Endothelial cell of umbilical vein (primary cell): ENCODE measurements at regions not wholly inside any gene's neighbourhood (a gene's known extent, or its start where the extent isn't known, plus 50 kb on each side); places are given as distances from the start of the nearest gene placed in this dataset.

Experiments used
- BruUV-seq: library from RNA; stranded (reverse); fragments of 400-500 nt; replicated peaks from 2 replicates; lab custom pipeline; 2021; lab: Mats Ljungman, UMichigan
- CTCF ChIA-PET: fragments of 300-600, 350-600 bp; sonication (Branson Sonifier 250); formaldehyde crosslinking; loops from one replicate; lab custom pipeline; 2021; ENCODE audit warnings: antibody characterized with exemption, inconsistent platforms; lab: Charles Lee
- POLR2A ChIA-PET: fragments of 300-600, 350-600 bp; sonication (Branson Sonifier 250); formaldehyde crosslinking; loops from one replicate; lab custom pipeline; 2021; ENCODE audit warnings: antibody characterized with exemption, inconsistent platforms; lab: Charles Lee
- DNase-seq: peaks from one replicate; pipeline ENCODE4 v3.0.0-alpha.2; 2011; ENCODE audit warnings: low read depth, low spot score
- FAIRE-seq: peaks from 2 replicates; lab custom pipeline; 2011; peaks lifted over from hg19 to GRCh38; lab: Jason Lieb, UNC
- H2AFZ ChIP-seq: 2 replicates; pipeline ENCODE4 v1.6.0; 2012; ENCODE audit warnings: low read depth, low read length, control low read depth, inconsistent platforms
- H3K27ac ChIP-seq: 2 replicates; pipeline ENCODE4 v1.5.1; 2011; ENCODE audit warnings: low read depth, mild to moderate bottlenecking, control low read depth, low read length, moderate library complexity; ENCODE audit not compliant: insufficient read depth
- H3K27me3 ChIP-seq, 2 experiments: 2 replicates each; pipeline versions ENCODE4 v1.6.0 to v1.6.1; 2011; ENCODE audit warnings: low read length in 2 of 2, mixed read lengths in 1 of 2; ENCODE audit not compliant: control insufficient read depth in 2 of 2, insufficient read depth in 2 of 2
- H3K36me3 ChIP-seq, 2 experiments: 2 replicates in 1 of 2; 3 replicates in 1 of 2; pipeline ENCODE4 v1.5.1; 2011; ENCODE audit warnings: low read length in 2 of 2, mild to moderate bottlenecking in 1 of 2, moderate library complexity in 1 of 2; ENCODE audit not compliant: control insufficient read depth in 2 of 2, insufficient read depth in 2 of 2; ENCODE audit errors: extremely low read depth in 1 of 2
- H3K4me1 ChIP-seq: 3 replicates; pipeline ENCODE4 v1.5.1; 2011; ENCODE audit warnings: mild to moderate bottlenecking, low read length; ENCODE audit not compliant: control insufficient read depth, insufficient read depth; ENCODE audit errors: extremely low read depth
- H3K4me2 ChIP-seq: 2 replicates; pipeline ENCODE4 v1.6.1; 2011; ENCODE audit warnings: low read length, control low read depth, mixed read lengths; ENCODE audit not compliant: insufficient read depth
- H3K4me3 ChIP-seq, 3 experiments: fragments of 200-600 bp in 1 of 3; sonication (generic), shearing (Covaris generic) in 1 of 3; replicated peaks in 1 of 3; 2 replicates each; pipeline ENCODE4 v1.5.1; 2011 to 2016; ENCODE audit warnings: control low read depth in 3 of 3, low read length in 3 of 3, mild to moderate bottlenecking in 2 of 3, inconsistent platforms in 1 of 3, low read depth in 1 of 3, moderate library complexity in 1 of 3; ENCODE audit not compliant: insufficient read depth in 1 of 3
- H3K79me2 ChIP-seq: 2 replicates; pipeline ENCODE4 v1.6.0; 2012; ENCODE audit warnings: low read length, inconsistent platforms; ENCODE audit not compliant: control insufficient read depth, insufficient read depth
- H3K9ac ChIP-seq: replicated peaks from 2 replicates; pipeline ENCODE3; 2011; ENCODE audit warnings: low read length, control low read depth; ENCODE audit not compliant: insufficient read depth; ENCODE audit errors: extremely low read depth
- H3K9me1 ChIP-seq: replicated peaks from 3 replicates; pipeline ENCODE4 v1.6.0; 2011; ENCODE audit warnings: mild to moderate bottlenecking, low read length; ENCODE audit not compliant: control insufficient read depth, insufficient read depth; ENCODE audit errors: extremely low read depth
- H3K9me3 ChIP-seq: replicated peaks from 2 replicates; pipeline ENCODE4 v1.5.1; 2012; ENCODE audit warnings: low read length, inconsistent platforms; ENCODE audit not compliant: control insufficient read depth, insufficient read depth
- H4K20me1 ChIP-seq: replicated peaks from 2 replicates; pipeline ENCODE3; 2011; ENCODE audit warnings: mild to moderate bottlenecking, low read length; ENCODE audit not compliant: control insufficient read depth, insufficient read depth; ENCODE audit errors: extremely low read depth
- EZH2 ChIP-seq: IDR thresholded peaks from 2 replicates; pipeline ENCODE4 v1.6.1; 2012; ENCODE audit warnings: borderline replicate concordance, low read depth, mild to moderate bottlenecking, moderate library complexity, low read length, inconsistent platforms; ENCODE audit not compliant: severe bottlenecking
- FOS ChIP-seq: IDR thresholded peaks from 2 replicates; pipeline ENCODE4 v1.6.1; 2011; ENCODE audit warnings: mild to moderate bottlenecking, low read length, moderate library complexity, borderline replicate concordance; ENCODE audit not compliant: insufficient read depth
- GATA2 ChIP-seq: IDR thresholded peaks from 2 replicates; pipeline ENCODE4 v1.7.0; 2011; ENCODE audit warnings: low read depth, mild to moderate bottlenecking, moderate library complexity, mixed read lengths, low read length; ENCODE audit not compliant: insufficient read length, insufficient read depth
- JUN ChIP-seq: IDR thresholded peaks from 2 replicates; pipeline ENCODE4 v1.6.1; 2011; ENCODE audit warnings: borderline replicate concordance, low read depth; ENCODE audit not compliant: insufficient read length, insufficient read depth
- MYC ChIP-seq: IDR thresholded peaks from one replicate; pipeline ENCODE4 v1.6.1; 2011; ENCODE audit warnings: mild to moderate bottlenecking, low read depth, low read length
- POLR2A ChIP-seq: IDR thresholded peaks from 2 replicates; pipeline ENCODE4 v1.6.1; 2012; ENCODE audit warnings: low read depth, mild to moderate bottlenecking, control low read depth, low read length
- POLR2AphosphoS5 ChIP-seq: IDR thresholded peaks from 2 replicates; pipeline ENCODE4 v1.6.1; 2012; ENCODE audit warnings: low read depth, mild to moderate bottlenecking, control low read depth, low read length, moderate library complexity; ENCODE audit not compliant: insufficient read depth
- dilution Hi-C: fragments of 300-500 bp; cut with MboI; formaldehyde crosslinking; loops from one replicate; pipeline ENCODE4 v1.15.0; 2019; ENCODE audit warnings: low sequenced_read_pairs; ENCODE audit not compliant: extremely low pct_ligation_motif_present
- intact Hi-C: fragments of 100-400 bp; cut with micrococcal nuclease; formaldehyde crosslinking; loops from one replicate; pipeline ENCODE4 v1.10.0; 2022
- TF ChIP-seq, protein P1 (sequence below): IDR thresholded peaks from 2 replicates; pipeline ENCODE4 v1.6.1; 2011; ENCODE audit not compliant: insufficient read depth, insufficient read length
- TF ChIP-seq, protein P2 (sequence below), 2 donors: IDR thresholded peaks; 1 replicate in 1 of 2; 2 replicates in 1 of 2; pipeline ENCODE4 v1.5.1; 2011; ENCODE audit warnings: low read length in 2 of 2, mild to moderate bottlenecking in 2 of 2, moderate library complexity in 2 of 2, control low read depth in 1 of 2, inconsistent platforms in 1 of 2, low read depth in 1 of 2; ENCODE audit not compliant: insufficient read depth in 1 of 2; ENCODE audit errors: extremely low read depth in 1 of 2

DNA sequence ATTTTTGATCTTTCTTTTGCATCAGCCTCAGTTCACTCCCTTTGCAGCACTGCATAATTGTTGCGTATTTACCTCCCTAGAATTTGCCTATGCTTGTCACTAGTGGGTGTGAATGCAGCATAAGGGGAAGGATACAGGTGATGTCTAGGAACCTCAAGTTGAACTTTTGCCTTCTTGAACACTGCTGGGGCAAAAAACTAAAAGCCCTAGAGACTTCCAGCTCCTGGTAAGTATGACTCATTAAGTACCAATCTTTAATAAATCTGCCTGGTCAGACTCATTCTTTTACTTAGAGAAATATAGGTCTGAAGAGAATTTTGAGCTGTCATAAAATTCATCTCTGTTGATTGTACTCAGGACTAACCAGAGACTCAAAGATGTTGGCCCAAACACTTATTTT lies 547.3 kb upstream of the FANCL start:
- dilution Hi-C loops (no loop called here), intact Hi-C loops (no loop called here)
- ChIA-PET POLR2A (no interaction called here), CTCF (interaction anchor here (0.7 to 1.6 kb wide), 2 partner anchors 15 to 97 kb away, joined by 3 read pairs; no protein-coding TSS in a partner anchor)
- Histone ChIP-seq H3K79me2 (no peaks in the 10 kb centered on the region), H3K9me3 (no peaks in the 10 kb centered on the region), H3K27me3 (no peaks in the 10 kb centered on the region), H3K4me3 (no peak overlapping the region), H3K4me2 (no peak overlapping the region), H4K20me1 (no peaks in the 10 kb centered on the region), H2AFZ (no peak overlapping the region), H3K27ac (no peak overlapping the region), H3K9me1 (no peaks in the 10 kb centered on the region), H3K4me1 (no peaks in the 10 kb centered on the region), H3K36me3 (no peaks in the 10 kb centered on the region), H3K9ac (no peak overlapping the region)
- FAIRE-seq, result no peak
- no peak for TF ChIP-seq MYC
- TF ChIP-seq JUN, result no peak
- TF ChIP-seq, protein P1, sequence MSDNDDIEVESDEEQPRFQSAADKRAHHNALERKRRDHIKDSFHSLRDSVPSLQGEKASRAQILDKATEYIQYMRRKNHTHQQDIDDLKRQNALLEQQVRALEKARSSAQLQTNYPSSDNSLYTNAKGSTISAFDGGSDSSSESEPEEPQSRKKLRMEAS, result no peak
- DNase-seq, result no peak
- BruUV-seq, result no TSS peak

DNA sequence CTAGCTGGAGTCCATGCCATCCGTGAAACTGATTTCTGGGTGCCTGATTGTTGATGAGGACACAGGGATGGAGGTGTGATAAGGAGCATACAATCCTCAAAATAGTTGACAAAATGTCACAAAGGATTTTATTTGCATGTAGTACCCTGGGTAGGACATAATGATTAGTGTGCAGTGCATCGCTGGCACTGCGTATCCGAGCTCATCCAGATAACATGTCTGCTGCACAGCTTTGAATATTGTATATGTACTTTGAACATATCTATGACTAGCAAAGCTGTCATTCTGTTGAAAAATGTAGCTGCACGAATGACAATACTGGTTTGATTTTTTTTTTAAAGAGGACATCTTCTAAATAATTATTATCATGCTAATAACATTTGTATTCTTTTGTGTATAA lies 529.7 kb upstream of the FANCL start:
- Histone ChIP-seq H3K79me2 (no peaks in the 10 kb centered on the region), H3K27ac (no peak overlapping the region), H3K4me1 (no peaks in the 10 kb centered on the region), H3K9me3 (no peaks in the 10 kb centered on the region), H3K4me2 (no peak overlapping the region), H3K9ac (no peak overlapping the region), H3K27me3 (peaks cover 3 to 11% of the 10 kb centered on the region in 2 experiments), H3K36me3 (no peaks in the 10 kb centered on the region), H2AFZ (no peak overlapping the region), H4K20me1 (no peaks in the 10 kb centered on the region), H3K4me3 (no peak overlapping the region), H3K9me1 (no peaks in the 10 kb centered on the region)
- intact Hi-C loops (no loop called here), dilution Hi-C loops (no loop called here)
- TF ChIP-seq FOS, result no peak
- no peak for TF ChIP-seq POLR2A
- TF ChIP-seq JUN, result no peak
- TF ChIP-seq, protein P1, result no peak
- no peak for TF ChIP-seq MYC
- no peak for TF ChIP-seq GATA2
- TF ChIP-seq, protein P2, sequence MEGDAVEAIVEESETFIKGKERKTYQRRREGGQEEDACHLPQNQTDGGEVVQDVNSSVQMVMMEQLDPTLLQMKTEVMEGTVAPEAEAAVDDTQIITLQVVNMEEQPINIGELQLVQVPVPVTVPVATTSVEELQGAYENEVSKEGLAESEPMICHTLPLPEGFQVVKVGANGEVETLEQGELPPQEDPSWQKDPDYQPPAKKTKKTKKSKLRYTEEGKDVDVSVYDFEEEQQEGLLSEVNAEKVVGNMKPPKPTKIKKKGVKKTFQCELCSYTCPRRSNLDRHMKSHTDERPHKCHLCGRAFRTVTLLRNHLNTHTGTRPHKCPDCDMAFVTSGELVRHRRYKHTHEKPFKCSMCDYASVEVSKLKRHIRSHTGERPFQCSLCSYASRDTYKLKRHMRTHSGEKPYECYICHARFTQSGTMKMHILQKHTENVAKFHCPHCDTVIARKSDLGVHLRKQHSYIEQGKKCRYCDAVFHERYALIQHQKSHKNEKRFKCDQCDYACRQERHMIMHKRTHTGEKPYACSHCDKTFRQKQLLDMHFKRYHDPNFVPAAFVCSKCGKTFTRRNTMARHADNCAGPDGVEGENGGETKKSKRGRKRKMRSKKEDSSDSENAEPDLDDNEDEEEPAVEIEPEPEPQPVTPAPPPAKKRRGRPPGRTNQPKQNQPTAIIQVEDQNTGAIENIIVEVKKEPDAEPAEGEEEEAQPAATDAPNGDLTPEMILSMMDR (IDR thresholded peaks at IDR 0.05; ENCODE audit: extremely low read depth in 1 of 2, insufficient read depth in 1 of 2, low read depth in 1 of 2, low read length in 2 of 2), result no peak
- TF ChIP-seq EZH2, result no peak
- no peak for TF ChIP-seq POLR2AphosphoS5
- CTCF ChIA-PET, result interaction anchor here (1.2 kb wide), 1 partner anchor 9 kb away, joined by 3 read pairs; no protein-coding TSS in a partner anchor
- no peak for DNase-seq
- POLR2A ChIA-PET, result no interaction called here
- no peak for FAIRE-seq
- no TSS peak for BruUV-seq
